H9 (cell line): ENCODE measurements at regions not wholly inside any gene's neighbourhood (a gene's known extent, or its start where the extent isn't known, plus 50 kb on each side); places are given as distances from the start of the nearest gene placed in this dataset.

ENCODE experiments used
- DNase-seq: peaks from one replicate; pipeline ENCODE4 v3.0.0-alpha.2; 2017
- H2AFZ ChIP-seq: one replicate; pipeline ENCODE4 v1.6.1; 2013; ENCODE audit warnings: mild to moderate bottlenecking, low read length, control low read depth, moderate library complexity
- H2AK5ac ChIP-seq: 2 replicates; pipeline ENCODE4 v1.6.1; 2013; ENCODE audit warnings: low read length, control low read depth, mixed read lengths; ENCODE audit not compliant: insufficient read length
- H2BK120ac ChIP-seq: one replicate; pipeline ENCODE4 v1.6.1; 2013; ENCODE audit warnings: low read depth, mild to moderate bottlenecking, low read length, control low read depth, inconsistent platforms; ENCODE audit not compliant: poor library complexity, severe bottlenecking
- H2BK12ac ChIP-seq: 2 replicates; pipeline ENCODE4 v1.6.1; 2013; ENCODE audit warnings: low read length, control low read depth, mixed read lengths, low read depth; ENCODE audit not compliant: insufficient read length
- H2BK15ac ChIP-seq: 2 replicates; pipeline ENCODE4 v1.6.1; 2013; ENCODE audit warnings: low read depth, low read length, control low read depth
- H2BK20ac ChIP-seq: one replicate; pipeline ENCODE4 v1.6.1; 2013; ENCODE audit warnings: low read depth, mild to moderate bottlenecking, low read length, control low read depth, inconsistent platforms; ENCODE audit not compliant: poor library complexity, severe bottlenecking
- H2BK5ac ChIP-seq: 2 replicates; pipeline ENCODE4 v1.6.1; 2013; ENCODE audit warnings: low read length, control low read depth, mixed read lengths; ENCODE audit not compliant: insufficient read length
- H3K14ac ChIP-seq: 2 replicates; pipeline ENCODE4 v1.6.1; 2013; ENCODE audit warnings: low read length, control low read depth; ENCODE audit not compliant: insufficient read depth
- H3K18ac ChIP-seq: 2 replicates; pipeline ENCODE4 v1.6.1; 2013; ENCODE audit warnings: low read depth, mild to moderate bottlenecking, mixed read lengths, low read length, control low read depth; ENCODE audit not compliant: insufficient read length
- H3K23ac ChIP-seq: 2 replicates; pipeline ENCODE4 v1.6.1; 2013; ENCODE audit warnings: low read length, control low read depth, mixed read lengths, low read depth; ENCODE audit not compliant: insufficient read length
- H3K23me2 ChIP-seq: 2 replicates; pipeline ENCODE4 v1.6.1; 2013; ENCODE audit warnings: low read depth, mild to moderate bottlenecking, mixed read lengths, low read length, control low read depth; ENCODE audit not compliant: insufficient read length, poor library complexity, severe bottlenecking
- H3K27ac ChIP-seq: 2 replicates; pipeline ENCODE4 v1.5.1; 2013; ENCODE audit warnings: low read length, control low read depth, mixed read lengths, low read depth; ENCODE audit not compliant: insufficient read length
- H3K27me3 ChIP-seq: 2 replicates; pipeline ENCODE4 v1.6.1; 2013; ENCODE audit warnings: low read length, control low read depth, inconsistent platforms; ENCODE audit not compliant: insufficient read depth
- H3K4ac ChIP-seq: 2 replicates; pipeline ENCODE4 v1.6.1; 2013; ENCODE audit warnings: low read depth, mild to moderate bottlenecking, control low read depth, inconsistent platforms, low read length, moderate library complexity
- H3K4me1 ChIP-seq: 2 replicates; pipeline ENCODE4 v1.6.1; 2013; ENCODE audit warnings: low read length, control low read depth, inconsistent platforms; ENCODE audit not compliant: insufficient read depth
- H3K4me2 ChIP-seq: 2 replicates; pipeline ENCODE4 v1.6.1; 2013; ENCODE audit warnings: low read length, control low read depth, mixed read lengths; ENCODE audit not compliant: insufficient read length, insufficient read depth
- H3K56ac ChIP-seq: 2 replicates; pipeline ENCODE4 v1.6.1; 2013; ENCODE audit warnings: low read depth, mild to moderate bottlenecking, mixed read lengths, low read length, control low read depth; ENCODE audit not compliant: insufficient read length
- H3K79me1 ChIP-seq: 2 replicates; pipeline ENCODE4 v1.6.1; 2013; ENCODE audit warnings: low read depth, mild to moderate bottlenecking, moderate library complexity, low read length, control low read depth, inconsistent platforms; ENCODE audit not compliant: insufficient read depth, poor library complexity, severe bottlenecking
- H3K79me2 ChIP-seq: 2 replicates; pipeline ENCODE4 v1.6.1; 2013; ENCODE audit warnings: low read length, control low read depth, inconsistent platforms; ENCODE audit not compliant: insufficient read depth
- H3K9ac ChIP-seq: 2 replicates; pipeline ENCODE4 v1.6.1; 2013; ENCODE audit warnings: low read length, control low read depth, mixed read lengths; ENCODE audit not compliant: insufficient read length; ENCODE audit errors: extremely low read depth
- H3K9me3 ChIP-seq: one replicate; pipeline ENCODE4 v1.6.1; 2013; ENCODE audit warnings: low read depth, low read length, inconsistent platforms; ENCODE audit not compliant: control insufficient read depth
- H3T11ph ChIP-seq: one replicate; pipeline ENCODE4 v1.6.1; 2013; ENCODE audit warnings: mild to moderate bottlenecking, low read length, control low read depth, inconsistent platforms
- H4K20me1 ChIP-seq: one replicate; pipeline ENCODE4 v1.6.1; 2013; ENCODE audit not compliant: control insufficient read depth, insufficient read length, insufficient read depth
- H4K5ac ChIP-seq: 2 replicates; pipeline ENCODE4 v1.6.1; 2013; ENCODE audit warnings: low read depth, mild to moderate bottlenecking, mixed read lengths, low read length, control low read depth; ENCODE audit not compliant: insufficient read length
- H4K8ac ChIP-seq: replicated peaks from 2 replicates; pipeline ENCODE4 v1.6.1; 2013; ENCODE audit warnings: low read length, control low read depth, mixed read lengths, low read depth; ENCODE audit not compliant: insufficient read length
- H4K91ac ChIP-seq: 2 replicates; pipeline ENCODE4 v1.6.1; 2013; ENCODE audit warnings: low read depth, mild to moderate bottlenecking, moderate library complexity, mixed read lengths, low read length, control low read depth; ENCODE audit not compliant: insufficient read length
- H3K27ac Mint-ChIP-seq, 3 experiments: 2 replicates in 2 of 3; 3 replicates in 1 of 3; pipeline ENCODE4 v1.8.0; 2020 to 2021; ENCODE audit warnings: mixed read lengths in 3 of 3, mild to moderate bottlenecking in 1 of 3, moderate library complexity in 1 of 3
- H3K27me3 Mint-ChIP-seq: 2 replicates; pipeline ENCODE4 v1.8.0; 2021; ENCODE audit warnings: low read depth, mild to moderate bottlenecking, moderate library complexity, mixed read lengths
- H3K36me3 Mint-ChIP-seq, 3 experiments: 2 replicates in 2 of 3; 3 replicates in 1 of 3; pipeline ENCODE4 v1.8.0; 2020 to 2021; ENCODE audit warnings: low read depth in 3 of 3, mixed read lengths in 3 of 3; ENCODE audit not compliant: insufficient read depth in 1 of 3
- H3K4me1 Mint-ChIP-seq, 2 experiments: 2 replicates each; pipeline ENCODE4 v1.8.0; 2020; ENCODE audit warnings: mixed read lengths in 2 of 2
- H3K4me3 Mint-ChIP-seq, 2 experiments: 2 replicates in 1 of 2; 3 replicates in 1 of 2; pipeline ENCODE4 v1.8.0; 2020 to 2021; ENCODE audit warnings: mild to moderate bottlenecking in 2 of 2, mixed read lengths in 2 of 2, moderate library complexity in 1 of 2
- H3K9me3 Mint-ChIP-seq, 2 experiments: 2 replicates in 1 of 2; 3 replicates in 1 of 2; pipeline ENCODE4 v1.8.0; 2020; ENCODE audit warnings: mild to moderate bottlenecking in 2 of 2, mixed read lengths in 2 of 2, moderate library complexity in 1 of 2
- CTCF ChIP-seq: fragments of 200-600 bp; sonication (generic); conservative IDR thresholded peaks from 3 replicates; pipeline ENCODE4 v1.8.0; 2021; ENCODE audit warnings: antibody characterized with exemption, mild to moderate bottlenecking
- WGBS: extraction: QIAGEN DNeasy Blood & Tissue Kit; methylation state at CpG from one replicate; pipeline ENCODE4 v1.1.7; 2013; ENCODE audit warnings: missing lambda C conversion rate, low lambda C conversion rate, mixed read lengths; ENCODE audit not compliant: insufficient read length; ENCODE audit errors: extremely low coverage; 5-methylcytosine and 5-hydroxymethylcytosine counted together

DNA sequence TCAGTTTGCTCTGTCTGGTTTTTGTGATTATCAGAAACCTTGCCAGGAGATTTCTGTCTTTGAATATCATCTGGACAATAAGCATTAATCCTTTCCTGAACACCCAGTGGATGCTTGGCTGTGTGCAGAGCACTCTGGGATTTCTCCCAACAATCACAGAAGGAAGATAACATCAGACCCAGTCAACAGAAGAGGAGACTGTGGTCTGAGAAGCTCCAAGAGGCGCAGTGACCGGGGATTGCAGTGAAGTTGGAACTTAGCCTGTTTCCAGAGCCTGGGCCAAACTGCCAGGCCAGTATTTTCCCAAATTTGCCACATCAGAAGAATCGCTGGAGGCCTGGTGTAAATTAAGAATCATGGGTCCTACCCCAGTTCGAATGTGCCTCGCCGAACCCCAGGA lies 264.7 kb downstream of the C16orf95 start:
- Histone ChIP-seq H3T11ph (no peak overlapping the region), H2AK5ac (no peak overlapping the region), H3K9ac (no peak overlapping the region), H3K4me2 (no peak overlapping the region), H3K27me3 (no peaks in the 10 kb centered on the region), H3K56ac (no peak overlapping the region), H3K27ac (no peak overlapping the region), H4K91ac (no peak overlapping the region), H3K9me3 (no peaks in the 10 kb centered on the region), H3K4me1 (no peaks in the 10 kb centered on the region), H3K4ac (no peak overlapping the region), H3K79me2 (no peaks in the 10 kb centered on the region), H4K20me1 (no peaks in the 10 kb centered on the region), H2BK120ac (no peak overlapping the region), H3K23me2 (no peaks in the 10 kb centered on the region), H2BK5ac (no peak overlapping the region), H3K14ac (no peak overlapping the region), H3K18ac (no peak overlapping the region), H2BK12ac (no peak overlapping the region), H2AFZ (no peak overlapping the region), H4K5ac (no peak overlapping the region), H2BK15ac (no peak overlapping the region), H2BK20ac (no peak overlapping the region), H3K79me1 (no peaks in the 10 kb centered on the region), H4K8ac (no peak overlapping the region), H3K23ac (no peak overlapping the region)
- Mint-ChIP-seq H3K27ac (no peak overlapping the region; a peak in 1 of 7 replicates), H3K9me3 (peaks cover 8 to 10% of the 10 kb centered on the region in 2 experiments; a peak in 4 of 5 replicates), H3K4me3 (no peak overlapping the region), H3K27me3 (peaks cover 25% of the 10 kb centered on the region), H3K36me3 (peaks cover 6 to 11% (median 7%) of the 10 kb centered on the region in 3 experiments; a peak in 6 of 7 replicates), H3K4me1 (peaks cover 8 to 24% of the 10 kb centered on the region in 2 experiments)
- DNase-seq: no peak
- no CpG with 5 or more reads among the region's 6 CpGs for WGBS
- no peak for TF ChIP-seq CTCF
